ENCODE measurements at regions not wholly inside any gene's neighbourhood (a gene's known extent, or its start where the extent isn't known, plus 50 kb on each side); places are given as distances from the start of the nearest gene placed in this dataset.

DNA sequence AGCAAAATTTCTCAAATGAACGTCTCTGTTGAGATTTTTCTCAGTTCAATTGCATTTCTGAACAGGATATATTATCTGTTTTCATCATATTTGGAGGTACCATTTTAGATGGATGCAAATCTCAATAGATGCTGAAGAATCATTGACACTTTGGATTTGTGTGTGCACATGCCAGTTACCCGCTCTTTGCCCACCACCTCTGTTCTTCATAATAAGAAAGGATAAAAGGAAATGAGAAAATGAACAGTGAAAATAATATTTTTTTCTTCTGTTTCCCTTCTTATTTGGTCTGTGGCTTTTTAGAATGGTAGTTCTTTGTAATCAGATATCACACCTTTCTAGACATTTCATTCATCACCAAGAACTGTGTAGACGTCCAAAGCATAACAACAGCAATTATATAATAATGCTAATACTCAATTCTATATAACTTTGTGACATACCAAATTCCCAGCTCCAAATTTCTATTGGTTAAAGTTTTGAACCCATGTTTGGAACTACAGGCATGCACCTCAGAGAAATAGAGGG is 256.7 kb upstream of the SATB1 start:
- 58 to 63% (median 61%) methylated on average over 3 of the region's 3 CpGs for WGBS, 4 donors
- no peak for DNase-seq
- Histone ChIP-seq H3K9me3 (replicated peaks in 1 of 3) (no peaks in the 10 kb centered on the region), H3K36me3 (replicated peaks in 1 of 2) (no peaks in the 10 kb centered on the region), H3K27ac (no peak overlapping the region), H3K4me3 (no peak overlapping the region), H3K4me1 (replicated peaks in 1 of 2) (no peaks in the 10 kb centered on the region), H3K27me3 (no peaks in the 10 kb centered on the region)
- no peak for TF ChIP-seq POLR2A (IDR thresholded peaks at IDR 0.05)
- TF ChIP-seq, protein P1, sequence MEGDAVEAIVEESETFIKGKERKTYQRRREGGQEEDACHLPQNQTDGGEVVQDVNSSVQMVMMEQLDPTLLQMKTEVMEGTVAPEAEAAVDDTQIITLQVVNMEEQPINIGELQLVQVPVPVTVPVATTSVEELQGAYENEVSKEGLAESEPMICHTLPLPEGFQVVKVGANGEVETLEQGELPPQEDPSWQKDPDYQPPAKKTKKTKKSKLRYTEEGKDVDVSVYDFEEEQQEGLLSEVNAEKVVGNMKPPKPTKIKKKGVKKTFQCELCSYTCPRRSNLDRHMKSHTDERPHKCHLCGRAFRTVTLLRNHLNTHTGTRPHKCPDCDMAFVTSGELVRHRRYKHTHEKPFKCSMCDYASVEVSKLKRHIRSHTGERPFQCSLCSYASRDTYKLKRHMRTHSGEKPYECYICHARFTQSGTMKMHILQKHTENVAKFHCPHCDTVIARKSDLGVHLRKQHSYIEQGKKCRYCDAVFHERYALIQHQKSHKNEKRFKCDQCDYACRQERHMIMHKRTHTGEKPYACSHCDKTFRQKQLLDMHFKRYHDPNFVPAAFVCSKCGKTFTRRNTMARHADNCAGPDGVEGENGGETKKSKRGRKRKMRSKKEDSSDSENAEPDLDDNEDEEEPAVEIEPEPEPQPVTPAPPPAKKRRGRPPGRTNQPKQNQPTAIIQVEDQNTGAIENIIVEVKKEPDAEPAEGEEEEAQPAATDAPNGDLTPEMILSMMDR (IDR thresholded peaks at IDR 0.05) = no peak
- intact Hi-C loops (cut with DNase I) = no loop called here

DNA sequence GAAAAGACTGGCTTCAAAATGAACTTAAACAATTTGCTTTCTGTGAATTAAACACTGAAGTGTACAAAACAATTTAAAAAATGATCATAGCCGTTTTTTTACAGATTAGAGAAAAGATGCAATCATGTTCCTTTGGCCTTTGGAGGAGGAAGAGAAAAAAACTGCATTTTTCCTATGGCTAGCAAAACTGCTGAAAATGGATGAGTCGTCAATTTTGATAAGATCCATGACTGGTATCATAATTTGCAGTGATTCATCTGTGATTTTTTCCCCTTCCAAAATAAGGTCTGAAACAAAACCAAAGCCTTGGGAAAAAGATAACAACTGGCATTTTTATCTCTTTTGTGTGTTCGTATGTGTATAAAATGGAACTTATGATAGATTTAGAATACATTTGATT is 255.6 kb upstream of the SATB1 start:
- H3K27me3 ChIP-seq = no peaks in the 10 kb centered on the region
- H3K27ac ChIP-seq = no peak overlapping the region
- 25 to 35% (median 28%) methylated on average over 3 of the region's 3 CpGs for WGBS, 4 donors
- H3K9me3 ChIP-seq (replicated peaks in 1 of 3) = no peaks in the 10 kb centered on the region
- intact Hi-C loops (cut with DNase I) = no loop called here
- H3K36me3 ChIP-seq (replicated peaks in 1 of 2) = no peaks in the 10 kb centered on the region
- no peaks in the 10 kb centered on the region for H3K4me1 ChIP-seq (replicated peaks in 1 of 2)
- H3K4me3 ChIP-seq = no peak overlapping the region
- no peak for DNase-seq
- TF ChIP-seq, protein P1 (IDR thresholded peaks at IDR 0.05) = no peak
- no peak for TF ChIP-seq POLR2A (IDR thresholded peaks at IDR 0.05)

GRCh38 chr3:18679238-18679637 is 254.1 kb upstream of the SATB1 start:
- Histone ChIP-seq H3K4me1 (replicated peaks in 1 of 2) (no peaks in the 10 kb centered on the region), H3K27ac (no peak overlapping the region), H3K36me3 (replicated peaks in 1 of 2) (no peaks in the 10 kb centered on the region), H3K9me3 (replicated peaks in 1 of 3) (no peaks in the 10 kb centered on the region), H3K27me3 (no peaks in the 10 kb centered on the region), H3K4me3 (no peak overlapping the region)
- TF ChIP-seq POLR2A (IDR thresholded peaks at IDR 0.05) = no peak
- TF ChIP-seq, protein P1 (IDR thresholded peaks at IDR 0.05) = no peak
- WGBS, 4 donors = 68 to 72% (median 70%) methylated on average over 4 of the region's 4 CpGs
- intact Hi-C loops (cut with DNase I) = no loop called here
- DNase-seq = no peak

- no peak overlapping the region for H3K4me3 ChIP-seq
- no peak for DNase-seq
- no peaks in the 10 kb centered on the region for H3K27me3 ChIP-seq
- no peaks in the 10 kb centered on the region for H3K36me3 ChIP-seq (replicated peaks in 1 of 2)
- H3K4me1 ChIP-seq (replicated peaks in 1 of 2) = no peaks in the 10 kb centered on the region
- no peak overlapping the region for H3K27ac ChIP-seq
- TF ChIP-seq POLR2A (IDR thresholded peaks at IDR 0.05) = no peak
- TF ChIP-seq, protein P1 (IDR thresholded peaks at IDR 0.05) = no peak
- no peaks in the 10 kb centered on the region for H3K9me3 ChIP-seq (replicated peaks in 1 of 3)
- intact Hi-C loops (cut with DNase I) = no loop called here
Measured at GRCh38 chr3:18675197-18675596, 250.1 kb upstream of the SATB1 start.

Data from adrenal gland (tissue), 9 donors.